GM21367 (cell line): ENCODE measurements at regions not wholly inside any gene's neighbourhood (a gene's known extent, or its start where the extent isn't known, plus 50 kb on each side); places are given as distances from the start of the nearest gene placed in this dataset.

Experiments used
- ATAC-seq: cut with Tn5 transposase; IDR thresholded peaks from one replicate; pipeline ENCODE4 v1.9.1; 2021; ENCODE audit not compliant: unreplicated experiment

DNA sequence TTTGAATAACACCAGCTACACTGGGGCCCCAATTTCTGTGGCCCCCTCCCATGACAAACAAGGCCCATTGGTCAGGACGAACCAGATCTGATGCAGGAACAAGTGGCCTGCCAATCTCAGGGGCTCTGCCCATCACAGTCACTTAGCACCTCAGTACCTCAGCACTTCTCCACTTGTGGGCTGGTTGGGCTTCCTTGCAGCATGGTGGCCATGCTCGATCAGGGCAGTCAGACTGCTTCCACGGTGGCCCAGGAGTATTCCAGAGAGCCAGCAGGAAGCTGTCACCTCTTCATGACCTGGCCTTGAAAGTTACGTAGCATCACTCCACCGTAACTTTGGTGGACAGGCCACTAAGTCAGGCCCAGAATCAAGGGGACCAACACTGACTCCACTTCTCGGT, 206.5 kb downstream of the AUH start:
- no peak for ATAC-seq

DNA sequence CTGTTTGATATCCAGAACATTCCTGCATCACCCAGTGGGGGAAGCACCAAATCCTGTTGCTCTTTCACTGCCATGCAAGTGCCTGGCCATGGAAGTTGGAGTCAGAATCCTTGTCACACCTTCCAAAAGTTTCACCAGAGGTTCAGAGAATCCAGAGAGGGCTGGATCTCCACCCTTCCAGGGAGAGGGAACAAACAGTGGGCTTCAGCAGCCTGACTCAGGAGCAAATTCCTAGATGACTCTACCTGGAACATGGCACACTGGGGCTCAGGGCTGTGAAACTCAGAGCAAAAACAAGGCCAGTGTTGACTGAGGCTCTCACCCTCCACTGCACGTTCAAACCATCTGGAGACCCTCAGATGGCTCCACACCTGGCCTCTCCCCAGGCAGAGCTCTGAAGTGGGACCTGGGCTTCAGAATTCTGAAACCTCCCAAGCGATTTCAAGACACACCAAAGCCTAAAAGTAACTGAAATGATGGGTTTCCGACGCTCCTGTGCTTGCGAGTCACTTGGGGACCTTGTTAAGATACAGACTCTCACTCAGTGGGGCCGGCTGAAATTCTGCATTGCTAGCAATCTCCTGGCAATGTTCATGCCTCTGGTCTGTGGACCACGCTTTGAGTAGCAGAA, 205.9 kb downstream of the AUH start:
- ATAC-seq = no peak

DNA sequence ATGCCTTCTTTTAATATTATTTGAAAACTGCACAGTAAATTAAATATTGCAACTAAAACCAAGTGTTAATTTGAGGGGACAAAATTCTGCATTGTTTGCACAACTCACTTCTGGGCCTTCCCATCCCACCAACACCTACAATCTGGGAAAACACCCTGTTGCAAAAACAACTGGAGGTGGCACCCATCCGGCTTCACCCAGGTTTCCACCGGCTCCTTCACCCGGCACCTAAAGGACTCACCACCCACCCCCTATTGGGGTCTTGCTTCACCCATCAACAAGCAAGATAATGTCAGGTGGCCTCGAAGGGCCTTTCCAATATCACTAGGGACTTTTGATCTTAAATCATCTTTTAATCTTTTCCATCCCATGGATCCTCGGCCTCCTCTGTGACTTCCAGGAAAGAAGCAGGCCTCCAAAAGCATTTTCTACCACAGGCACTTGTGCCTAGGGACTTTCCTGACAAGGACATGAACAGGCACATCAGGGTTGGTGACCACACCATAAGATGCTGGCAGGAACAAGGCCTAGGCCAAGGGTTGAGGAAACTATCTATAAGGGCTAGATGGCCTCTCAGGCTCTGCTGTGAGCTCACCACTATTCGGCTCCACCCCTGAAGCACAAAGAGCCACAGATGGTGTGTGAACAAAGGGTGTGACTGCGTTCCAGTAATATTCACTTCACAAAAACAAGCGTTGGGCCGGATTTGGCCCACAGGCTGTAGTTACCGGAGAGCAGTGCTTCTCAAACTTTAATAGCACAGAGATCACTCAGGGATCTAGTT, 205.1 kb downstream of the AUH start:
- ATAC-seq = no peak

DNA sequence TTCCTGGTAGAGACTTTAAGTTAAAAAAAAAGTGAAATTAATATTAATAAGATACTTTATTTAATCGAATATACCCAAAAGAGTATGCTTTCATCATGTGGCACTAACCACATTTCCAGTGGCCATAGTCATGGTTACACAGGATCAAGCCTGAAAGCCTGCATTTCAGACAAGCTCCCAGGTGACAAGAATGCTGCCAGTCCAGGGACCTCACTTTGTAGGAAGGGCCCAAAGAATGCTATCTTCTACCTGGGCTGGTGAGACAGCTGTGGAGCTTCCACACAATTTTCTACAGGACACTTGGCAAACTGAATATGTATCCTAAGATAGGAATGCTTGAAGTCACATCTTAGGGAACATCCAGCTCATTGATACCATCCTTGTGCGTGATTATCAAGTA, 203.8 kb downstream of the AUH start:
- no peak for ATAC-seq

DNA sequence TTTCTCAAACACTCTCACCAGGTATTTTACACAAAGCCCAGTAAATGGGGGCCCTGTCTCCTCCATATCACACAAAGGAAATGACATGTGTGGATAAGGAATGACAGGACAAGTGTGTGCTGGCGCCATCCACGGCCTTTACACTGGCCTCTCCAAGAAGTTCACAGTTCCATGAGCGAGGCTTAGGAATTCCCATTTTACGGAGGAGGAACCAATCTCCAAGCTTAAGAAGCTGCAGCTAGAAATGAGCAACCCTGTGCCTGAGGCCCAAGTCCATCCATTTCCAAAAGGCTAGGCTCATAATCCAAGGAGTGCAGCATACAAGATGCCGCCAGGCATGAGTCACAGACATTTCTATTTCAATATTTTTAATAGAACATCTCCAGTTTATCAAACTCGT, 203.4 kb downstream of the AUH start:
- ATAC-seq = no peak

DNA sequence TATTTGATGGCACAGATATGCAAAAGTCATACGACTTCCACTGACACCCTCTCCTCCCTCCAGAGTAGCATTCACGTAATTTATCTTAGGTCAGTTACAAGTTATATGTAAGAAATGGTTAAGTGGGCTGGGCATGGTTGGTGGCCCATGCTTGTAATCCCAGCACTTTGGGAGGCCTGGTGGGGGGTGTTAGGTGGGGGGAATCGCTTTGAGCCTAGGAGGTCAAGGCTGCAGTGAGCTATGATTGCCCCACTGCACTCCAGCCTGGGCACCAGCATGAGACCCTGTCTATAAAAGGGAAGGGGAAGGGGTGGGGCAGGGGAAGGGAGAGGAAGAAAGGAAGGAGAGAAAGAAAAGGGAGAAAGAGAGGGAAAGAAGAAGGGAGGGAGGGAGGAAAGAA, 202.8 kb downstream of the AUH start:
- ATAC-seq = no peak

DNA sequence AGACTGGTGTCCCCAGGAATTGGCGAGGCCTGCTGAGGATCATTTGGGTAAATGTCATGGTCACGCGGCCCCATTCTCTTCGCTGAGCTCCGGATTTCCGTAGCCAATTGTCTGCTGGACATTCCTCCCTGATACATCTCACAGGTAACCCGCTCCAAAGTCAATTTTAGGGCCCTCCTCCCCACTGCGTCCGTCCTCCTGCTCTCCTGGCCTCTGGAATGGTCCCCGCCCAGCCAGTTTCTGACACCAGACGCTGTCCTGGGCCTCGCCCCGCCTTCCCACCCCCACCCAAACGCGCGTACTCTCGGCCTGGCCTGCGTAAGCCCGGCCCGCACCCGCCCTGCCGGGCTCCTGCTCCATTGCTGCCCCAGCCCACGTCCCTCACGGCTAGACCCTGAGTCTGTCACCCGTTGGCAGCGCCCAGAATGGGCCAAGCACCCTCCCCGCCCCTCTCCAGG, 202.0 kb downstream of the AUH start:
- ATAC-seq = no peak

DNA sequence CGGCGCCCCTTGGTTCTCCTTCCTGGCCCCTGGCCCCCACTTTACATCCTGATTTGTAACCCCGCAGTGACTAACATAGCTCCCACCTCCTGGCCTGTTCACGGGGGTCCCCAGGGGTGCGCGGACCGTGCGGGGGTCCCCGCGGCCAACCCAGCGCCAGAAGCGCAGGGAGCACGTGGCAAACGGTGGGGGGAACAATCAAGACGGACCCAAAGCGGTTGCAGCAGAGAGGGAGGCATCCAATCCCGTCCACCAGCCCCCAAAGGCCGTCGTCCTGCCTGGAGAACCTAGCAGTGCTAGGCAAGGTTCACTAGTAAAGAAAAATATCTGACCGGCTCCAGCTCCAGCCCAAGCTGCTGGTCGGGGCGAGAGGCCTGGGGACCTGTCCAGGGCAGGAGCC, 201.5 kb downstream of the AUH start:
- ATAC-seq = no peak

DNA sequence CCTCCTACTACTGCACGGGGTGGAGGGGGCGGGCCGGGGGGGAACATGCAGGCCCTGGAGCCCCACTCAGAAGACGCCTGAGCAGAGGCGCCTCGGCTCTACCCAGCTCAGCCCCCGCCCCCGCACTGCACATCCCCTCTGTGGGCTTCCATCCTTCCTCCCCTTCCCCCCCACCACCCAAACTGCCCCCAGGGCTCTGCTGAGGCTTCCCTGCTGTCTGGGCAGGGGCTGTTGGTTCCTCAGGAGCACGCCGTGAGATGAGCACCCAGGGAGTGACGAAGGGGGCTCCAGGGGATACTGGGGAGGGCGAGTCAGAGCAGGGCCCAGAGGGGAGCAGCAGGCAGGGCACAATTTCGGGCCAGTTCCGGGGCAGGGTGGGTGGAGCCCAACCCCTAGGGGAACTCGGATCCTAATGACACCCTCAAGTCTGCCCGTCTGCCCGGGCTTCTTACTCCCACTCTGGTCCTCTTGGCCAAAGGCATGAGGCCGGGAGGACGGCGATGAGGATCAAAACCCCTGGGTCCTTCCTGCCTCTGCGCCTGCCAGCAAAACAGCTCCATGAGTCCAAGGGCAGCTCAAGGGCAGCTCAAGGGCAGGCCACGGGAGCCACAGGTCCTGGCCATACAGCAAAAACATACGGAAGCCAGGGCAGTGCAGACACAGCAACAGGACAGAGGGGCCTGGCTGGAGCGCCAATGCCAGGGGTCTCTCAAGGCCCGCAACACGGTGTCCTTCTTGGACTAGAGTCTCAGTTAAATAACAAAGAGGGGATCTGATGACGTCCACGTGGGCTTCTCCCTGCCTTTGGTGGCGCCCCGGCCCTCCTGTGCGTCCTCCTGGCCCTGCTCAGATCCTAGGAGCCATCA, 200.9 kb downstream of the AUH start:
- ATAC-seq = no peak

DNA sequence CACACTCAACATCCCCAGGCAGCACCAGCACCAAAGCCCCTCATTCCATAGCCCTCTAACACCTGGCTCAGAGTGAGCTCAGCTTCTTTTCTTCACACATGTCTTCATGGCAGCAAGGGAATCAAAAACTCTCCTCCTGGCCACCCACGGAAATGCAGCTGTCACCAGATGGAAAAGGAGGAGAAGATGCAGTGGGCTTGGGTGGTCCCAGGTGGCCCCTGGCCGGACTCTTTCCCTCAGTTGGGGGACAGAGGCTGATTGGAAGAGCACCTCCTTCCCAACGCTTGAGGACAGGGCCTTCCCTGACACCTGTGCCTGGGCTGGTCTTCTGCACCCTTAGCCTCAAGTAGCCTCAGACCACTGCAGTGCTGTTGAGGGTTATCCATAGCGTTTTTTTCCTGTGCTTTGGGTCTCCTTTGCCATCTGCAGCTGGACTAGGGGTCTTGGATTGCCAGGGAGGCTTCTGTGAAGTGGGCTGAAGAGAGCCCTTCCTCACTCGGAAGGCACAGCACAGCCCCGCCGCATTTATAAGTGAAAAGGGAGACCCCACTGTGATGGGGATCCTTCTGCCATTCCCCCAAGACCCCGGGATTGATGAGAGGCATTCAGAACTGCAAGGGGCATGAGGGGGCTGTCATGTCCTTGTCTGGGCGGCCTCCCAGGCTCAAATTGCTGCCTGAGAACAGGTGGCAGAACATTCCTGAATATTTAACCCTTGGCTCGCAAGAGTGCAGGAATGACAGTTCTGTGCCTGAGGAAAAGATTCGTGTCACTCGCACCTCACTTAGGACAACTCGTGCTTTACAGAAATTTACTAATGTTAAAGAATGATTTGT, 200.0 kb downstream of the AUH start:
- no peak for ATAC-seq

DNA sequence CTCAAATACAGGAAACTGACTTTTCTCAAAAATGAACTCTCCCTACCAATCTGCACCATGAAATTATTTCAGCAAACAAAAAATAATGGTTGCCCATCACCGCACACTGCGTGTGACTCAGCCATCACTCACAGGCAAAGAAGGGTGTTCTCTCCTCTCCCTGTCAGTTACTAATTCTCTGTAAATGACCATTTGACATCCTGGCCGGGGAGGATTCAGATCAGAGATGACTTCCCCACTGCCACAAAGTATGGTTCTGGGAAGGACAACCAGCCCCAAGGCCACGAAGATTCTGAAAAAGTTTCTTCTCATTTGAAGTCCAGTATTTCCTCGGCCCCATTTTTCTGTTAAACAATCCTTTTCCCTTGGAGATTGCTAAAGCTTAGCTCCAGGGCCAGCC, 199.4 kb downstream of the AUH start:
- ATAC-seq = no peak

DNA sequence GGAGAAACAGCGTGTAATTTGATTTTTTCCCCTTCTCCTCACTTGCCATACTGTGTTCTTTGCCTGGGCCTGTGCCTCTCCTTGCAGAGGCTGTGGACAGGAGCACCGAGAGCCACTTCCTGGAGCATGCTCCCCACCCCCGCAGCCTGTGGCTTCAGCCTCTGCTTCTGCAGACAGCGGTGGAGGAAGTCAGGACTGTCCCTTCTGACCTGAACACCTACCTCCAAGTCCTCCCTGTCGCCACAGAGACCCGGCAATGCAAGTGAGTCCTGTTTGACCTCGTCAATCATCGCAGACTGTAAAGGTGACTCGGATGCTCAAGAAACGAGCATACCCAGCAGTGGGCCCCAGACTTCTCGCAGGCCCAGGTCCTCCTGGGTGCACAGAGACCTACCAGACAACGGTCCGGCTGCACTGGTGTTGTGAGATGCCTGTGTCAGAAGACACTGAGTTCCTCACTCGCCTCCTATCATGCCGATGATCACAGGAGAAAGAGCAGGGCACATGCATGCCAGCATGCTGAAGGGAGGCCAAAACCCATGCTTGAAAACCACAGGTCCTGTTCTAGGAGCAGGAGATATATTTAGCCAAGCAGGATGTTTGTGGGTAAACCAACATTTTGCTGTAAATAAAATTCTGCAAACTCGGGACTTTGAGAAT, 198.8 kb downstream of the AUH start:
- ATAC-seq = peak; percentile 63

DNA sequence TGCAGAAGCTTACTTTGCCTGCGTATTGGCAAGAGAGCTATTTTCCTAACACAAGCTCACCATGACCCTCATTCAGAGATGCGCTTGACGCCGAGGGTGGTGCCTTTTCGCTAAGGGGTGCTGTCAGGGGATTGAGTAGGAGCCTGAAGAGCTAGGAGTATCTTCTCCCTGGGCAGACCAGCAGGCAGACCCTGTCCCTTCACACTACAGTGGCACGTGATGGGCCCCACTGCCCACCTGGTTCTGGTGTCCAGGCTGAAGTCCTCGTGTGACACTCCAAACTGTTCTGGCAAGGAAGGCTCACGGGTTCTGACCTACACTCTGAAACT, 198.3 kb downstream of the AUH start:
- no peak for ATAC-seq

DNA sequence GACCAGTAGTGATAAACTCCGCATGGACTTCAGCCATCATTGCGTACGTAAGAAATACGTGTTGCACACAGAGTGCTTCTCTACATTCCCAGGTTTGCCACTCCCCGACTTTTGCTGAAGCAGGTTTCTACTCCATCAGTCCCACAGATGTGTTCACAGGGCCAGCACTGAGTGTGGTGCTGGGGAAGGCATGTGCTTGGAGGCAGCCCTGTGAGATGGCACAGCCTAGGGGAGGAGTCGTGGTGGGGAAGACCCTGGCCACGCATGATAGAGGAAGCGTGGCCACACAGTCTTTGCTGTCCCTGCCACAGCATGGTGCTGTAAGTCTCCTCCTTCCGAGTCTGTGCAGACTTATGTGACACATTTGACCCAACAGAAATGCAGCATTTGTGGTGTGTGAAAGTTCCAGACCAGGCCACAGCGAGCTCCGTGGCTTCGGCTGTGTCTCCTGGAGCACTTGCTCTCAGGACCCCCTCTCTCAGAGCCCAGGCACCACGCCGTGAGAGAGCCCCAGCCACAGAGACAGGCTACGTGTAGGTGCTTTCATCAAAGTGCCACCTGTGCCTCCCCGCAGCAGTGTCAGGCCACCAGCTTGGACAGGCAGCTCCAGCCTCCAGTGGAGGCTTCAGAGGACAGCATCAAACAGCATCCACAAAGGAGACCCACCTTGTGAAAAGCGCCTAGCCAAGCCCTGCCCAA, 197.8 kb downstream of the AUH start:
- ATAC-seq = no peak
